IPS DF 6.9 (cell line): ENCODE measurements at regions not wholly inside any gene's neighbourhood (a gene's known extent, or its start where the extent isn't known, plus 50 kb on each side); places are given as distances from the start of the nearest gene placed in this dataset.

Source experiments
- DNase-seq: peaks from one replicate; pipeline ENCODE4 v3.0.0-alpha.2; 2013; ENCODE audit warnings: low read depth, low spot score
- H3K27ac ChIP-seq: one replicate; pipeline ENCODE4 v1.5.1; 2013; ENCODE audit warnings: low read length, control low read depth
- H3K27me3 ChIP-seq: 2 replicates; pipeline ENCODE4 v1.6.1; 2013; ENCODE audit warnings: mild to moderate bottlenecking, low read length; ENCODE audit not compliant: control insufficient read depth, insufficient read depth
- H3K36me3 ChIP-seq: 2 replicates; pipeline ENCODE4 v1.6.1; 2013; ENCODE audit warnings: low read length; ENCODE audit not compliant: control insufficient read depth, insufficient read depth
- H3K4me1 ChIP-seq: 2 replicates; pipeline ENCODE4 v1.6.1; 2013; ENCODE audit warnings: low read length; ENCODE audit not compliant: control insufficient read depth, insufficient read depth
- H3K4me3 ChIP-seq: 2 replicates; pipeline ENCODE4 v1.5.1; 2013; ENCODE audit warnings: mild to moderate bottlenecking, low read length
- H3K9me3 ChIP-seq: 2 replicates; pipeline ENCODE4 v1.6.1; 2013; ENCODE audit warnings: low read length, inconsistent platforms; ENCODE audit not compliant: control insufficient read depth, insufficient read depth
- WGBS: extraction: QIAGEN DNeasy Blood & Tissue Kit; methylation state at CpG from one replicate; pipeline ENCODE4 v1.1.7; 2013; ENCODE audit warnings: mixed read lengths, missing lambda C conversion rate; ENCODE audit not compliant: insufficient read length, insufficient coverage; 5-methylcytosine and 5-hydroxymethylcytosine counted together

GRCh38 chr12:34209259-34209835 is 187.1 kb downstream of the ALG10 start:
- Histone ChIP-seq H3K27me3 (no peaks in the 10 kb centered on the region), H3K27ac (no peak overlapping the region), H3K4me1 (no peaks in the 10 kb centered on the region), H3K4me3 (no peak overlapping the region), H3K36me3 (no peaks in the 10 kb centered on the region; the same call in 1 of the 2 replicates), H3K9me3 (peaks cover 19% of the 10 kb centered on the region)
- WGBS = no CpG with 5 or more reads among the region's 22 CpGs
- DNase-seq = no peak

DNA sequence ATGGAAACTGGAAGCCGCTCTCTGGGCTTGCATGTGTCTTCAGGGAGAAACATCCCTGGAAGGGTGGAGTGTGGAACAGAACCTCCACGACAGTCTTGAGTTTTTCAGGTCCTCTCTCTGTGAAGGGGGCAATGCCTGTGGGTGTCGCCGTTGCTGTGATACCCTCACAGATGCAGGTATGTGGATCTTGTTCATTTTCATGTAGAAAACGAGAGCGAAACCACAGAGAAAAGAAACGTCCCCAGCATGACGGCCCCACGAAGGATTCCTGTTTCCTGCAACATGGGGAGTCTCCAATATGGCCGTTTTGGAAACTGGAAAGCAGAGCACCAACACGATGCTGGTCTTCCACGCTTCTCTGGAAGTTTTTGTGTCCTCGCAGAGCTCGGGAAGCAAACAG is 187.9 kb downstream of the ALG10 start:
- no peak overlapping the region for H3K27ac ChIP-seq
- DNase-seq = no peak
- no peaks in the 10 kb centered on the region for H3K27me3 ChIP-seq
- H3K4me3 ChIP-seq = no peak overlapping the region
- H3K4me1 ChIP-seq = no peaks in the 10 kb centered on the region
- peaks cover 19% of the 10 kb centered on the region for H3K9me3 ChIP-seq
- WGBS = no CpG with 5 or more reads among the region's 14 CpGs
- no peaks in the 10 kb centered on the region; the same call in 1 of the 2 replicates for H3K36me3 ChIP-seq

- no peaks in the 10 kb centered on the region for H3K27me3 ChIP-seq
- H3K9me3 ChIP-seq = peaks cover 19% of the 10 kb centered on the region
- H3K27ac ChIP-seq = no peak overlapping the region
- no peak overlapping the region for H3K4me3 ChIP-seq
- WGBS = 100% methylated on average over 3 of the region's 35 CpGs
- no peaks in the 10 kb centered on the region for H3K36me3 ChIP-seq
- no peak for DNase-seq
- H3K4me1 ChIP-seq = no peaks in the 10 kb centered on the region
Measured at GRCh38 chr12:34210689-34211530, 188.6 kb downstream of the ALG10 start.

- H3K4me3 ChIP-seq = no peak overlapping the region
- DNase-seq = no peak
- H3K27me3 ChIP-seq = no peaks in the 10 kb centered on the region
- H3K4me1 ChIP-seq = no peaks in the 10 kb centered on the region
- H3K27ac ChIP-seq = no peak overlapping the region
- no CpG with 5 or more reads among the region's 6 CpGs for WGBS
- H3K36me3 ChIP-seq = no peaks in the 10 kb centered on the region
- peaks cover 17% of the 10 kb centered on the region for H3K9me3 ChIP-seq
Measured at GRCh38 chr12:34212651-34213050, 190.4 kb downstream of the ALG10 start.

DNA sequence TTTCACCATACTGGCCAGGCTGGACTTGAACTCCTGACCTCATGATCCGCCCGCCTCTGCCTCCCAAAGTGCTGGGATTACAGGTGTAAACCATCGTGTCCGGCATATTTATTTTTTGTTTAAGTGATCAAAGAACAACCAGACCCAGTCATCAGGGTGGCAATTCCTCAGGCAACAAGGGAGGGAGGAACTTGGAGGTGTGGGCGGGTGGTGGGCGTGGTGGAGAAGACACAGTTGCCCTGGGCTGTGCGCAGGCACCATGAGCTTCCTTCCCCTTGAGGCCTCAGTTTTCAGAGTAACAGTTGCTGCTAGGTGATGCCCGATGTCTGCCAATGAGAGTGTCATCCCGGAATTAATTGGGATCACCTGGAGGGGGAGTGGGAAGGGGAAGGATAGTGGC is 191.7 kb downstream of the ALG10 start:
- Histone ChIP-seq H3K36me3 (no peaks in the 10 kb centered on the region; the same call in 1 of the 2 replicates), H3K9me3 (peaks cover 11% of the 10 kb centered on the region), H3K27ac (no peak overlapping the region), H3K4me3 (no peak overlapping the region), H3K27me3 (no peaks in the 10 kb centered on the region), H3K4me1 (no peaks in the 10 kb centered on the region)
- WGBS = no CpG with 5 or more reads among the region's 9 CpGs
- no peak for DNase-seq

- WGBS = no CpG with 5 or more reads among the region's 18 CpGs
- Histone ChIP-seq H3K36me3 (no peaks in the 10 kb centered on the region; the same call in 1 of the 2 replicates), H3K4me1 (no peaks in the 10 kb centered on the region), H3K9me3 (peaks cover 10% of the 10 kb centered on the region), H3K4me3 (no peak overlapping the region), H3K27ac (no peak overlapping the region), H3K27me3 (no peaks in the 10 kb centered on the region)
- no peak for DNase-seq
Measured at GRCh38 chr12:34215213-34215892, 193.1 kb downstream of the ALG10 start.

GRCh38 chr12:34215893-34216285 is 193.6 kb downstream of the ALG10 start:
- no CpG with 5 or more reads among the region's 12 CpGs for WGBS
- H3K4me3 ChIP-seq = no peak overlapping the region
- no peak overlapping the region for H3K27ac ChIP-seq
- H3K9me3 ChIP-seq = peaks cover 10% of the 10 kb centered on the region
- H3K27me3 ChIP-seq = no peaks in the 10 kb centered on the region
- H3K4me1 ChIP-seq = no peaks in the 10 kb centered on the region
- DNase-seq = no peak
- no peaks in the 10 kb centered on the region; the same call in 1 of the 2 replicates for H3K36me3 ChIP-seq

GRCh38 chr12:34217660-34218059 is 195.4 kb downstream of the ALG10 start:
- no peak overlapping the region for H3K4me3 ChIP-seq
- H3K36me3 ChIP-seq = no peaks in the 10 kb centered on the region; the same call in 1 of the 2 replicates
- H3K9me3 ChIP-seq = peaks cover 11% of the 10 kb centered on the region
- H3K27me3 ChIP-seq = no peaks in the 10 kb centered on the region
- no peak for DNase-seq
- H3K27ac ChIP-seq = no peak overlapping the region
- H3K4me1 ChIP-seq = no peaks in the 10 kb centered on the region
- WGBS = no CpG with 5 or more reads among the region's 14 CpGs

DNA sequence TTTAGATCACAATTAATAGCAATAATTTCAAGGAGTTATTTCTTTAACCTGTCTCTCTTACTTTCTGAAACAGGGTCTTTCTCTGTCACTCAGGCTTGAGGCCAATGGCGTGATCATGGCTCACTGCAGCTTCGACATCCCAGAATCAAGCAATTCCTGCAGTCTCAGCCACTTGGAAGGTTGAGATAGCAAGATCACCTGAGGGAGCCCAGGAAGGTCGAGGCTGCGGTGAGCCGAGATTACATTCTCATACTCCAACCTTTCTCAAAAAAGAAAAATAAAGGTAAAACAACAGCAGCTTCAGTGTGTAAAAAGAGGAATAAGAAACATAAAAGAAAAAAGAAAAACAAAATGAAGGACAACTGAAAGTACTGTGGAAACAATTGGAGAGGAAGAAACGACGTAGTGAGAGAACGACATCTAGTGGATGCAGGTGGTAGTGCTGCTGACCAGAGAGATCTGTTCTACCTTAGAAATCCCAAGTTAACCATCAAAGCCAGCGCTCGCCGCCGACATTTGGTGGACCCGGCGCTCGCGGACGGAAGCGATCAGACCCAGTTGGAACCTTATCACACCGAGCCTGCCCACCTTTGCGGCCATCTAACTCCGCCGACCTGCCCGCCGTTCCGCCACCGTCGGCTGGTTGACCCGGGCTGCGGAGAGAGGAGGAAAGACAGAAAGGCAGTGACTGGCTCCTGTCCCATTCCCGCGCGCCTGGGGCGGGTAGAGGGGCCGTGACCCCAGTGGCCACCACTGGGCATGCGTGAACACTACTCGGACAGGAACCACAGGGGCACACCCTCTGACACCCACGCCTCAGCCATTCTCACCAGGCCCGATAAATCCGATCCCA is 196.1 kb downstream of the ALG10 start:
- peaks cover 10% of the 10 kb centered on the region for H3K9me3 ChIP-seq
- no CpG with 5 or more reads among the region's 39 CpGs for WGBS
- peak; percentile 63 for DNase-seq

More for the DNA sequence above, 196.1 kb downstream of the ALG10 start:
- Histone ChIP-seq H3K36me3 (no peaks in the 10 kb centered on the region; the same call in 1 of the 2 replicates), H3K4me1 (no peaks in the 10 kb centered on the region), H3K27ac (no peak overlapping the region), H3K27me3 (no peaks in the 10 kb centered on the region), H3K4me3 (no peak overlapping the region)
